Keratinocyte (primary cell): ENCODE measurements at regions not wholly inside any gene's neighbourhood (a gene's known extent, or its start where the extent isn't known, plus 50 kb on each side); places are given as distances from the start of the nearest gene placed in this dataset.

Experiments
- EZH2 ChIP-seq: IDR thresholded peaks from one replicate; pipeline ENCODE4 v1.6.1; 2012; ENCODE audit warnings: inconsistent platforms, mild to moderate bottlenecking, low read length, moderate library complexity
- TF ChIP-seq, protein P1 (sequence below), 3 experiments: IDR thresholded peaks in 1 of 3; conservative IDR thresholded peaks in 1 of 3; optimal IDR thresholded peaks in 1 of 3; 2 replicates in 2 of 3; 3 replicates in 1 of 3; pipeline versions ENCODE3 to v1.5.1; 2011; ENCODE audit warnings: low read length in 3 of 3, mild to moderate bottlenecking in 3 of 3, moderate library complexity in 2 of 3, control low read depth in 1 of 3, inconsistent platforms in 1 of 3; ENCODE audit not compliant: insufficient read depth in 2 of 3; ENCODE audit errors: extremely low read depth in 1 of 3

DNA sequence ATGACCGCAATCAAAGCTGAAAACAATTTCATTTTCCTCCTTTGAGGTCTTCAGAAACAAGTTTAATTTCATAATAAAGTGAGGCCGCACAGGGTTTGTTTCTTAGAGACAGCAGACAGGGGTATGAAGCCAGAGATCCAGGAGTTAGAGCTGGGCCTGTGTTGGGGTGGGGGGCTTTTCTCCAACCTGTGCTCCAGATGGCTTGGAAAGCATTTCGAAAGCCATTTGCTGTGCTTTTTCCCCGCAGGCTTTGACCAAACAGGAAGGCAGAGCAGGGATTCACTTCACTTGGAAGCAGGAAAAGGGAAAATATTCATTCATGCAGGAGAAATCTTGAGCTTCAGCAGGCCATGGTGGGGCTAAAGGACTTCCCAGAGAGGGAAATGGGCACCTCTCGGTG is 617.4 kb downstream of the SOX6 start:
- TF ChIP-seq EZH2 = no peak
- TF ChIP-seq, protein P1, sequence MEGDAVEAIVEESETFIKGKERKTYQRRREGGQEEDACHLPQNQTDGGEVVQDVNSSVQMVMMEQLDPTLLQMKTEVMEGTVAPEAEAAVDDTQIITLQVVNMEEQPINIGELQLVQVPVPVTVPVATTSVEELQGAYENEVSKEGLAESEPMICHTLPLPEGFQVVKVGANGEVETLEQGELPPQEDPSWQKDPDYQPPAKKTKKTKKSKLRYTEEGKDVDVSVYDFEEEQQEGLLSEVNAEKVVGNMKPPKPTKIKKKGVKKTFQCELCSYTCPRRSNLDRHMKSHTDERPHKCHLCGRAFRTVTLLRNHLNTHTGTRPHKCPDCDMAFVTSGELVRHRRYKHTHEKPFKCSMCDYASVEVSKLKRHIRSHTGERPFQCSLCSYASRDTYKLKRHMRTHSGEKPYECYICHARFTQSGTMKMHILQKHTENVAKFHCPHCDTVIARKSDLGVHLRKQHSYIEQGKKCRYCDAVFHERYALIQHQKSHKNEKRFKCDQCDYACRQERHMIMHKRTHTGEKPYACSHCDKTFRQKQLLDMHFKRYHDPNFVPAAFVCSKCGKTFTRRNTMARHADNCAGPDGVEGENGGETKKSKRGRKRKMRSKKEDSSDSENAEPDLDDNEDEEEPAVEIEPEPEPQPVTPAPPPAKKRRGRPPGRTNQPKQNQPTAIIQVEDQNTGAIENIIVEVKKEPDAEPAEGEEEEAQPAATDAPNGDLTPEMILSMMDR (optimal IDR thresholded peaks at IDR 0.05 in 1 of 3, IDR thresholded peaks at IDR 0.05 in 1 of 3, conservative IDR thresholded peaks at IDR 0.05 in 1 of 3; ENCODE audit: extremely low read depth in 1 of 3, insufficient read depth in 2 of 3, low read length in 3 of 3) = no peak
